Tibial nerve (tissue), 4 donors: ENCODE measurements at regions not wholly inside any gene's neighbourhood (a gene's known extent, or its start where the extent isn't known, plus 50 kb on each side); places are given as distances from the start of the nearest gene placed in this dataset.

Source experiments
- DNase-seq, 2 donors: peaks; one replicate each; pipeline ENCODE4 v3.0.0-alpha.2; 2019; ENCODE audit warnings: low spot score in 2 of 2
- H3K27ac ChIP-seq, 4 donors: fragments of 200-600 bp; sonication (generic) in 3 of 4; one replicate each; pipeline ENCODE4 v1.5.1; 2017 to 2019; ENCODE audit warnings: mild to moderate bottlenecking in 1 of 4
- H3K27me3 ChIP-seq, 2 donors: fragments of 200-600 bp; sonication (generic) in 1 of 2; one replicate each; pipeline versions ENCODE4 v1.5.1 to v1.6.0; 2017 to 2019
- H3K36me3 ChIP-seq, 3 donors: fragments of 200-600 bp; sonication (generic); one replicate each; pipeline ENCODE4 v1.5.1; 2018 to 2019
- H3K4me1 ChIP-seq, 4 donors: fragments of 200-600 bp; sonication (generic) in 3 of 4; one replicate each; pipeline ENCODE4 v1.5.1; 2017 to 2019
- H3K4me3 ChIP-seq, 4 donors: fragments of 200-600 bp; sonication (generic) in 3 of 4; one replicate each; pipeline ENCODE4 v1.5.1; 2017 to 2019; ENCODE audit warnings: mild to moderate bottlenecking in 1 of 4, moderate library complexity in 1 of 4
- H3K9me3 ChIP-seq, 4 donors: fragments of 200-600 bp; sonication (generic) in 3 of 4; one replicate each; pipeline ENCODE4 v1.5.1; 2017 to 2019
- CTCF ChIP-seq, 5 experiments: fragments of 200-600 bp in 3 of 5; fragments of 450-650 bp in 2 of 5; sonication (generic) in 3 of 5; IDR thresholded peaks; one replicate each; pipeline ENCODE4 v1.5.1; 2016 to 2019; ENCODE audit warnings: antibody characterized with exemption in 5 of 5, mild to moderate bottlenecking in 3 of 5, moderate library complexity in 2 of 5
- EP300 ChIP-seq, 2 donors: sonication (generic); formaldehyde crosslinking; IDR thresholded peaks; one replicate each; pipeline ENCODE4 v1.6.1; 2017; ENCODE audit warnings: antibody characterized with exemption in 2 of 2, mild to moderate bottlenecking in 1 of 2
- POLR2A ChIP-seq, 2 donors: fragments of 450-650 bp; IDR thresholded peaks; one replicate each; pipeline ENCODE4 v1.6.1; 2017; ENCODE audit warnings: antibody characterized with exemption in 2 of 2, mild to moderate bottlenecking in 2 of 2, moderate library complexity in 2 of 2
- WGBS, 2 donors: methylation state at CpG; one replicate each; pipeline ENCODE4 v1.1.5; 2018; 5-methylcytosine and 5-hydroxymethylcytosine counted together

GRCh38 chr15:95647531-95648277 is 682.8 kb upstream of the NR2F2 start:
- no peak overlapping the region for H3K27ac ChIP-seq
- no peaks in the 10 kb centered on the region for H3K4me1 ChIP-seq
- no peaks in the 10 kb centered on the region for H3K27me3 ChIP-seq
- TF ChIP-seq CTCF (IDR thresholded peaks at IDR 0.05) (no peak), EP300 (IDR thresholded peaks at IDR 0.05) (no peak), POLR2A (IDR thresholded peaks at IDR 0.05) (no peak)
- no peak overlapping the region for H3K4me3 ChIP-seq
- no peaks in the 10 kb centered on the region for H3K36me3 ChIP-seq
- no peak for DNase-seq
- no peaks in the 10 kb centered on the region for H3K9me3 ChIP-seq
- 90 to 92% methylated on average over 10 of the region's 10 CpGs for WGBS, 2 donors

- DNase-seq = no peak
- 71 to 84% methylated on average over 8 of the region's 8 CpGs for WGBS, 2 donors
- no peak overlapping the region for H3K27ac ChIP-seq
These were observed 677.1 kb upstream of the NR2F2 start for GRCh38 chr15:95653361-95653805.

GRCh38 chr15:95655089-95655607 is 675.4 kb upstream of the NR2F2 start:
- Histone ChIP-seq H3K36me3 (no peaks in the 10 kb centered on the region), H3K27ac (no peak overlapping the region), H3K4me3 (no peak overlapping the region), H3K9me3 (no peaks in the 10 kb centered on the region), H3K4me1 (peaks cover 0 to 6% (median 2%) of the 10 kb centered on the region in 4 donors), H3K27me3 (no peaks in the 10 kb centered on the region)
- TF ChIP-seq CTCF (IDR thresholded peaks at IDR 0.05) = no peak
- DNase-seq = no peak
- 59% methylated on average over 4 of the region's 4 CpGs for WGBS, 2 donors

More at GRCh38 chr15:95653361-95653805, 677.1 kb upstream of the NR2F2 start:
- H3K4me3 ChIP-seq = no peak overlapping the region
- H3K4me1 ChIP-seq = peaks cover 0 to 6% (median 0%) of the 10 kb centered on the region in 4 donors
- H3K9me3 ChIP-seq = no peaks in the 10 kb centered on the region
- no peaks in the 10 kb centered on the region for H3K27me3 ChIP-seq
- no peak for TF ChIP-seq EP300 (IDR thresholded peaks at IDR 0.05)
- no peaks in the 10 kb centered on the region for H3K36me3 ChIP-seq

- no peaks in the 10 kb centered on the region for H3K9me3 ChIP-seq
- no peak for TF ChIP-seq EP300 (IDR thresholded peaks at IDR 0.05)
- no peak for TF ChIP-seq POLR2A (IDR thresholded peaks at IDR 0.05)
- TF ChIP-seq CTCF (IDR thresholded peaks at IDR 0.05) = no peak
- H3K36me3 ChIP-seq = no peaks in the 10 kb centered on the region
- peaks cover 0 to 6% (median 2%) of the 10 kb centered on the region in 4 donors for H3K4me1 ChIP-seq
- H3K27ac ChIP-seq = no peak overlapping the region
- WGBS, 2 donors = 45 to 62% methylated on average over 2 of the region's 2 CpGs
- H3K4me3 ChIP-seq = no peak overlapping the region
- no peaks in the 10 kb centered on the region for H3K27me3 ChIP-seq
- no peak for DNase-seq
These were observed 673.9 kb upstream of the NR2F2 start for GRCh38 chr15:95656595-95656994.

- no peaks in the 10 kb centered on the region for H3K9me3 ChIP-seq
- peak overlapping the region in 2 of 4 donors; percentile 10 to 32 for H3K27ac ChIP-seq
- no peak for DNase-seq
- no peak overlapping the region for H3K4me3 ChIP-seq
- no peaks in the 10 kb centered on the region for H3K36me3 ChIP-seq
- 88 to 91% methylated on average over 3 of the region's 3 CpGs for WGBS, 2 donors
- H3K4me1 ChIP-seq = peaks cover 0 to 18% (median 6%) of the 10 kb centered on the region in 4 donors
- no peaks in the 10 kb centered on the region for H3K27me3 ChIP-seq
- no peak for TF ChIP-seq CTCF (IDR thresholded peaks at IDR 0.05)
- TF ChIP-seq POLR2A (IDR thresholded peaks at IDR 0.05) = no peak
- TF ChIP-seq EP300 (IDR thresholded peaks at IDR 0.05) = no peak
These were observed 671.7 kb upstream of the NR2F2 start for GRCh38 chr15:95658799-95659198.
